GM13977 (cell line): ENCODE measurements at regions not wholly inside any gene's neighbourhood (a gene's known extent, or its start where the extent isn't known, plus 50 kb on each side); places are given as distances from the start of the nearest gene placed in this dataset.

Experiments
- DNase-seq: peaks from one replicate; pipeline ENCODE4 v3.0.0; 2012; ENCODE audit warnings: low spot score
- in situ Hi-C: fragments of 300-500 bp; cut with MboI; formaldehyde crosslinking; loops from one replicate; pipeline ENCODE4 v1.12.0; 2022; ENCODE audit warnings: low sequenced_read_pairs, low pct_unique_long_range_greater_than_20kb, mixed read lengths, inconsistent platforms; ENCODE audit not compliant: unreplicated experiment
- TF ChIP-seq, protein P1 (sequence below): IDR thresholded peaks from 2 replicates; pipeline ENCODE4 v1.5.1; 2012; ENCODE audit warnings: mild to moderate bottlenecking, control low read depth; ENCODE audit not compliant: insufficient read depth; ENCODE audit errors: extremely low read depth, missing control alignments

- TF ChIP-seq, protein P1, sequence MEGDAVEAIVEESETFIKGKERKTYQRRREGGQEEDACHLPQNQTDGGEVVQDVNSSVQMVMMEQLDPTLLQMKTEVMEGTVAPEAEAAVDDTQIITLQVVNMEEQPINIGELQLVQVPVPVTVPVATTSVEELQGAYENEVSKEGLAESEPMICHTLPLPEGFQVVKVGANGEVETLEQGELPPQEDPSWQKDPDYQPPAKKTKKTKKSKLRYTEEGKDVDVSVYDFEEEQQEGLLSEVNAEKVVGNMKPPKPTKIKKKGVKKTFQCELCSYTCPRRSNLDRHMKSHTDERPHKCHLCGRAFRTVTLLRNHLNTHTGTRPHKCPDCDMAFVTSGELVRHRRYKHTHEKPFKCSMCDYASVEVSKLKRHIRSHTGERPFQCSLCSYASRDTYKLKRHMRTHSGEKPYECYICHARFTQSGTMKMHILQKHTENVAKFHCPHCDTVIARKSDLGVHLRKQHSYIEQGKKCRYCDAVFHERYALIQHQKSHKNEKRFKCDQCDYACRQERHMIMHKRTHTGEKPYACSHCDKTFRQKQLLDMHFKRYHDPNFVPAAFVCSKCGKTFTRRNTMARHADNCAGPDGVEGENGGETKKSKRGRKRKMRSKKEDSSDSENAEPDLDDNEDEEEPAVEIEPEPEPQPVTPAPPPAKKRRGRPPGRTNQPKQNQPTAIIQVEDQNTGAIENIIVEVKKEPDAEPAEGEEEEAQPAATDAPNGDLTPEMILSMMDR: no peak
- in situ Hi-C loops: no loop called here
Measured at GRCh38 chr4:179536694-179537093, 2094.5 kb upstream of the AGA start.

DNA sequence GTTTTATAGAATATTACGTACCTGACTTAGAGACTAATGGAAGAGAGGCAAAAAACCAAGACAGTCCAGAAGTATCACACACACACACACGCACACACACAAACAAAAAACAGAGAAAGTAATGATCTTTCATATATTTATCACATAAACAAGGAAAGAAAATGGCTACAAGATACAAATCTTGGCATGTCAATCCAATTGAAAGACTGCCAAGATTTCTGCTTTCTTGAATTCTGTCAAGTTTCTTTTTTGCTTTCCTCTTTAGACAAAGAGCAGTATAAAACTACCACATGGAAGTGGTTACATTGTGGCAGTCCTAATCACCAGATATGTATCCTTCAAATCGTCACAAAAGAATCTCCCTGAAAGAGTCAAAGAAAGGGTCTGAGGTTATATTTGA is 2097.4 kb upstream of the AGA start:
- TF ChIP-seq, protein P1: no peak
- in situ Hi-C loops: no loop called here
- no peak for DNase-seq

More at GRCh38 chr4:179536694-179537093, 2094.5 kb upstream of the AGA start:
- DNase-seq: no peak

DNA sequence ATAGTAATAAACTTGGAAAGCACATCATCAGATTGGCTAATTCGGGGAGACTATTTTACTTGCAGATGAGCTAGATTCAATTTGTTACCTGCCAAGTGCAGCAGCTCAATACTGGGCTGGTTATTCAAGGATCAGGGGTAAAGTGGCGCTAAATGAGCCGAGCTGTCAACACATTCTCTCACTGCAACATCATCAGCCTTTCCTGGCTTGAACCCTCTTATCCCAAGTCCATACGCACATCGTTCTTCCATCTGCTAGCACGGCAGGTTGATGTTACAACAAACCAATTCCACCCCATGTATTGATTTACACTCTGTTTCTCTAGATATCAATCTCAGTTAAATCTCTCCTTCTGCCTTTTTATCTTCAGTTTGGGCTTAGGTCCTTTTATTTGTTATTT is 2101.5 kb upstream of the AGA start:
- in situ Hi-C loops: no loop called here
- DNase-seq: no peak
- TF ChIP-seq, protein P1: no peak

DNA sequence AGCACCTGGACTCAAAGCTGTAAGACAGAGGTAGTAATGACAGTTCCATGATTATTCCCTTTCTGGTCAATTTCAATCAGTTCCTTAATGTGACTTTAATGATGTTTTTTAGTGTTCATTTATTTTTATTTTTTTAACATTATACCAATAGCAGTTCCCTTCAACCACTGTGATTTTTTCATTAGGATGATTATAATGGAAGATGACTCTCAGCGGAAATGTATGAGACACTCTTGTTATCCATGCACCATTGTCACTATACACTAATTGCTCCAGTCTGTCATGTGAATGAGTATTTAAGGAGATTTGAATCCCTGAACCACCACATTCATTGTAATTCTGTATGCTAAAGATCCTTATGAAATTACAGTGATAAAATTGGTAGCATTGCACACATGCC is 2102.3 kb upstream of the AGA start:
- TF ChIP-seq, protein P1: no peak
- in situ Hi-C loops: no loop called here
- no peak for DNase-seq

DNA sequence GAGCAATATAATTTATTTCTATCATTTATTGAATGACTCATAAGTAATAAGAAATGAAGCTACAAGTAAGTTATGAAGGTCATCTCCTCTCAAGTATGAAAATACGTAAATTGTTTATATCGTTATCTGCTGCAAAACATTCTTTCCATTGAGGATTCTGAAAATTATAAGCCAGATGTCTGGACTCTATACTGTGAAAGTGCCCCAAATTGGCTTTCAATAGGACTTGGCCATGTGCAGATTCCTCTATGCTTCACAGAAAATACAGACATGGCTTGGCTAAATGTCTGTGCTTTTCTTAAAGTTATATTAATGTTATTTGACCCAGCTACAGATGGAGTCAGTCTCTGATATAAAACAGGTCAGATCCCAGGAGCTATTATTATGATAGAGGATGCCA is 2109.9 kb upstream of the AGA start:
- DNase-seq: no peak
- in situ Hi-C loops: no loop called here
- TF ChIP-seq, protein P1: no peak

GRCh38 chr4:179563741-179564140 is 2121.5 kb upstream of the AGA start:
- TF ChIP-seq, protein P1: no peak
- in situ Hi-C loops: no loop called here
- no peak for DNase-seq

DNA sequence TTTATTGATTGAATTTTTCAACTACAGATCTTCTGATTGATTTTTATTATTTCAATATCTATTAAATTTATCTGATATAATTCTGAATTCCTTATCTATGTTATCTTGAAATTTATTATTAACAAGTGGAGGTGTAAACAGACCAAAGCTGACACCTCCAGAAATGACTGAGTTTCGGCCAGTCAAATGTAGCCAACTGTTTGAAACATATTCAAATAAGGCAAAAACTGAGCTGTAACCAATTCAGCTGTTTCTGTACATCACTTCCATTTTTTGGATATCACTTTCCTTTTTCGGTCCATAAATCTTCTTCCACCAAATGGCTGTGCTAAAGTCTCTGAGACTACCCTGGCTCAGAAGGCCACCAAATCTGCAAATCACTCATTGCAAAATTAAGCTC is 2127.3 kb upstream of the AGA start:
- in situ Hi-C loops: no loop called here
- DNase-seq: no peak
- TF ChIP-seq, protein P1: no peak
